ENCODE measurements at regions not wholly inside any gene's neighbourhood (a gene's known extent, or its start where the extent isn't known, plus 50 kb on each side); places are given as distances from the start of the nearest gene placed in this dataset.

DNA sequence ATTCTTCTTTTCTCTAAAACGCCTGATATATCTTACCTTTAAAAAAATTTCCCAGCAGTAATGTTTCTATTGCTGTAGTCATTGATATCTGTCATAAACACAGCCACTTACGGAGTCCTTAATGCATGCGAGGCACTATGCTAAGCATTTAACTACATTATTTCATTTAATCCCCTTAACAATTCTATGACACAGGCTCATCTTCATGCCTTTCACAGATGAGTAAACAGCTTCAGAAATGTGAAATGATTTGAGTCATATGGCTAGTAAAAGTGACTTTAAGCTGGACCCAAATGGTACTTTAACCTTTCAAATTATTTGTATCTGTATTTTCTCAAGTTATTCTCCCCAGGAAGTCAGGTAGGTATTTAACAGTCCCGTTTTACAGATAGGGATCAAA, 125.1 kb upstream of the FGGY start (continued):
- TF ChIP-seq, protein P1, sequence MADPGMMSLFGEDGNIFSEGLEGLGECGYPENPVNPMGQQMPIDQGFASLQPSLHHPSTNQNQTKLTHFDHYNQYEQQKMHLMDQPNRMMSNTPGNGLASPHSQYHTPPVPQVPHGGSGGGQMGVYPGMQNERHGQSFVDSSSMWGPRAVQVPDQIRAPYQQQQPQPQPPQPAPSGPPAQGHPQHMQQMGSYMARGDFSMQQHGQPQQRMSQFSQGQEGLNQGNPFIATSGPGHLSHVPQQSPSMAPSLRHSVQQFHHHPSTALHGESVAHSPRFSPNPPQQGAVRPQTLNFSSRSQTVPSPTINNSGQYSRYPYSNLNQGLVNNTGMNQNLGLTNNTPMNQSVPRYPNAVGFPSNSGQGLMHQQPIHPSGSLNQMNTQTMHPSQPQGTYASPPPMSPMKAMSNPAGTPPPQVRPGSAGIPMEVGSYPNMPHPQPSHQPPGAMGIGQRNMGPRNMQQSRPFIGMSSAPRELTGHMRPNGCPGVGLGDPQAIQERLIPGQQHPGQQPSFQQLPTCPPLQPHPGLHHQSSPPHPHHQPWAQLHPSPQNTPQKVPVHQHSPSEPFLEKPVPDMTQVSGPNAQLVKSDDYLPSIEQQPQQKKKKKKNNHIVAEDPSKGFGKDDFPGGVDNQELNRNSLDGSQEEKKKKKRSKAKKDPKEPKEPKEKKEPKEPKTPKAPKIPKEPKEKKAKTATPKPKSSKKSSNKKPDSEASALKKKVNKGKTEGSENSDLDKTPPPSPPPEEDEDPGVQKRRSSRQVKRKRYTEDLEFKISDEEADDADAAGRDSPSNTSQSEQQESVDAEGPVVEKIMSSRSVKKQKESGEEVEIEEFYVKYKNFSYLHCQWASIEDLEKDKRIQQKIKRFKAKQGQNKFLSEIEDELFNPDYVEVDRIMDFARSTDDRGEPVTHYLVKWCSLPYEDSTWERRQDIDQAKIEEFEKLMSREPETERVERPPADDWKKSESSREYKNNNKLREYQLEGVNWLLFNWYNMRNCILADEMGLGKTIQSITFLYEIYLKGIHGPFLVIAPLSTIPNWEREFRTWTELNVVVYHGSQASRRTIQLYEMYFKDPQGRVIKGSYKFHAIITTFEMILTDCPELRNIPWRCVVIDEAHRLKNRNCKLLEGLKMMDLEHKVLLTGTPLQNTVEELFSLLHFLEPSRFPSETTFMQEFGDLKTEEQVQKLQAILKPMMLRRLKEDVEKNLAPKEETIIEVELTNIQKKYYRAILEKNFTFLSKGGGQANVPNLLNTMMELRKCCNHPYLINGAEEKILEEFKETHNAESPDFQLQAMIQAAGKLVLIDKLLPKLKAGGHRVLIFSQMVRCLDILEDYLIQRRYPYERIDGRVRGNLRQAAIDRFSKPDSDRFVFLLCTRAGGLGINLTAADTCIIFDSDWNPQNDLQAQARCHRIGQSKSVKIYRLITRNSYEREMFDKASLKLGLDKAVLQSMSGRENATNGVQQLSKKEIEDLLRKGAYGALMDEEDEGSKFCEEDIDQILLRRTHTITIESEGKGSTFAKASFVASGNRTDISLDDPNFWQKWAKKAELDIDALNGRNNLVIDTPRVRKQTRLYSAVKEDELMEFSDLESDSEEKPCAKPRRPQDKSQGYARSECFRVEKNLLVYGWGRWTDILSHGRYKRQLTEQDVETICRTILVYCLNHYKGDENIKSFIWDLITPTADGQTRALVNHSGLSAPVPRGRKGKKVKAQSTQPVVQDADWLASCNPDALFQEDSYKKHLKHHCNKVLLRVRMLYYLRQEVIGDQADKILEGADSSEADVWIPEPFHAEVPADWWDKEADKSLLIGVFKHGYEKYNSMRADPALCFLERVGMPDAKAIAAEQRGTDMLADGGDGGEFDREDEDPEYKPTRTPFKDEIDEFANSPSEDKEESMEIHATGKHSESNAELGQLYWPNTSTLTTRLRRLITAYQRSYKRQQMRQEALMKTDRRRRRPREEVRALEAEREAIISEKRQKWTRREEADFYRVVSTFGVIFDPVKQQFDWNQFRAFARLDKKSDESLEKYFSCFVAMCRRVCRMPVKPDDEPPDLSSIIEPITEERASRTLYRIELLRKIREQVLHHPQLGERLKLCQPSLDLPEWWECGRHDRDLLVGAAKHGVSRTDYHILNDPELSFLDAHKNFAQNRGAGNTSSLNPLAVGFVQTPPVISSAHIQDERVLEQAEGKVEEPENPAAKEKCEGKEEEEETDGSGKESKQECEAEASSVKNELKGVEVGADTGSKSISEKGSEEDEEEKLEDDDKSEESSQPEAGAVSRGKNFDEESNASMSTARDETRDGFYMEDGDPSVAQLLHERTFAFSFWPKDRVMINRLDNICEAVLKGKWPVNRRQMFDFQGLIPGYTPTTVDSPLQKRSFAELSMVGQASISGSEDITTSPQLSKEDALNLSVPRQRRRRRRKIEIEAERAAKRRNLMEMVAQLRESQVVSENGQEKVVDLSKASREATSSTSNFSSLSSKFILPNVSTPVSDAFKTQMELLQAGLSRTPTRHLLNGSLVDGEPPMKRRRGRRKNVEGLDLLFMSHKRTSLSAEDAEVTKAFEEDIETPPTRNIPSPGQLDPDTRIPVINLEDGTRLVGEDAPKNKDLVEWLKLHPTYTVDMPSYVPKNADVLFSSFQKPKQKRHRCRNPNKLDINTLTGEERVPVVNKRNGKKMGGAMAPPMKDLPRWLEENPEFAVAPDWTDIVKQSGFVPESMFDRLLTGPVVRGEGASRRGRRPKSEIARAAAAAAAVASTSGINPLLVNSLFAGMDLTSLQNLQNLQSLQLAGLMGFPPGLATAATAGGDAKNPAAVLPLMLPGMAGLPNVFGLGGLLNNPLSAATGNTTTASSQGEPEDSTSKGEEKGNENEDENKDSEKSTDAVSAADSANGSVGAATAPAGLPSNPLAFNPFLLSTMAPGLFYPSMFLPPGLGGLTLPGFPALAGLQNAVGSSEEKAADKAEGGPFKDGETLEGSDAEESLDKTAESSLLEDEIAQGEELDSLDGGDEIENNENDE (IDR thresholded peaks at IDR 0.05; ENCODE audit: insufficient replicate concordance, low read length), result no peak

Data from H1 (cell line).